ENCODE measurements at regions not wholly inside any gene's neighbourhood (a gene's known extent, or its start where the extent isn't known, plus 50 kb on each side); places are given as distances from the start of the nearest gene placed in this dataset.

DNA sequence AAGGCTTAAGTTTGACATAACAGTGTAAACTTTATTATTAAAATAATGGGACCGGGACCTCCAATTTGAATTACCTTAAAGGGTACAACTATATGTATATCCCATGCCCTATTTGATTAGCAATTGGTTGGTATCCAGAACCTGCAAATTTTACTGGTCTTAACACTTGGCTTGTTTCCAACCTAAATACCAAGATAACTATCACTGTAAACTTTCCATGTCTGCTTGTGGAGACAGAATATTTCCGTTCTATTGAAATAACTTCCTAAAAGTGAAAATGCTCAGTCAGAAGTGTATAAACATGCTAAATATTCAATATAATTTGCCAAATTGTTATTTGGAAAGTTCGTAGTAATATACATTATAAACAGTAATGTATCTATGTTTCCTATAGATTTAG is 154.0 kb downstream of the TMEM47 start:
- TF ChIP-seq CTCF (conservative IDR thresholded peaks at IDR 0.05; ENCODE audit: low read length) (no peak), EZH2phosphoT487 (IDR thresholded peaks at IDR 0.05; ENCODE audit: borderline replicate concordance, low read depth, low read length) (no peak)

All from OCI-LY7 (cell line).